Hippocampal formation (tissue), 2 donors: ENCODE measurements at regions not wholly inside any gene's neighbourhood (a gene's known extent, or its start where the extent isn't known, plus 50 kb on each side); places are given as distances from the start of the nearest gene placed in this dataset.
"Not testable (repeated sequence)": the region's sequence is repeated elsewhere in the genome, so short reads cannot be mapped to it uniquely, and the experiment has no call there.

Source experiments
- DNase-seq, 2 donors: peaks; one replicate each; lab custom pipeline; 2025; lab: John Stamatoyannopoulos, UW

DNA sequence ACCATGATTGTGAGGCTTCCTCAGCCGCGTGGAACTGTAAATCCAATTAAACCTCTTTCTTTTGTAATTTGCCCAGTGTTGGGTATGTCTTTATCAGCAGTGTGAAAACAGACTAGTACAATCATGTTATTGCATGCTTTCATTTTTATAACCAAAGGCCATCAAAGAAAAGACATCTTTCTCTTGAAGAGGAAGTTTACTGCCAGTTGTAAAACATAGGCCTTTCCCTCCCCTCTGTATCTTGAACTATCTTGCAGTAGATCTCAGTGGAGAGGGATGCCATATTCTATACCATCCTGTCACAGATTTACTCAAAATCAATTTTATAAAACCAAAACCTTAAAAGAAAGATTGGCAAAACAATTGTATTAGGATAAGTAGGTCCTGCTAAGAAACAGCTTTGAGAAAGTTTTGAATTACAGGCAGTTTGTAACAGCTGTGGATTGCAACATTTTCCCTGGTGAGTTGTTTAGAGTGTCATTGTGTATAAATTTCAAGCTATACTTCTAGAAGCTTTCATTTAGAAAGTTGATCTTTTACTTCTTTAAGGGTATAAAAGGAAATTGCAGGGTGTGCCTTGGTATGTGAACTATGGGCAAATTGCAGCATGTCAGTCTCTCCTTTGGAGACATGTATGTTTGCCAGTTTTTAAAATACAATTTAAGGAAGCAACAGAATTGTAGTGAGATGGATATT lies 128.0 kb downstream of the ATP23 start:
- no peak for DNase-seq

GRCh38 chr12:58071994-58072393 lies 130.6 kb downstream of the ATP23 start:
- no peak for DNase-seq

DNA sequence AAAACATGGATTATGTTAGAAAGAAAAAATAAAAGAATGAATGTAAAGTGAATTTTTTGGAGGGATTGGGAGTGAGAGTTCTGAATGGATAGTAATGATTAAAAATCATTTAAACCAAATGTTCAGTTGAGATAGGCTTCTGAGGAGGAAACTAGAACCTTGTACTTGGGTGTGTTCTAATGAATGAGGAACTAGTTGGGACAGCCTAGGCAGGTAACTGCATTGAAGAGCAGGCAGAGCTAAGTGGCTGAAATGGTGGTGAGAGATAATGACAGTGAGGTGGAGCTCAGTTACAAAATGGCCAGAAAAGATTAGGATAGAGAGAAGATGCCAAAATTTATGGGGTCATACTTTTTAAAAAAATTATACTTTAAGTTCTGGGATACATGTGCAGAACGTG lies 132.9 kb downstream of the ATP23 start:
- DNase-seq, result no peak

DNA sequence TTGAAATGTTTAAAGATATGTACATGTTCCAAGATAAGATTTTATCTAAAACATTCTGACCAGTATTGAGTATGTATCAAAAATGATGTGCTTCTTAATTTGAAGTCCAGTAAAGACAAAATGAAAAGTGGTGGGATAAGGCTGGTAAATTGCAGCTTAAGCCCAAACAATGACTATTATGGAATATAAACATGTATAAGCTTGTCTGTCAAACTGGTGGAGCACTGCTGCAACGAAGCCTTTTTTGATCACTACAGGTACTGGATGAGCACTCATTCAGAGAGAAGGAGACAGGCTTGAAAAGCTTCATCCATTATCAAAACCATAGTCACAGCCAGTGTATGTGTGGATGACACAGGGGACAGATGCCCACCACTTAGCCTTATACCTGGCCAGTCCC lies 138.4 kb downstream of the ATP23 start:
- no peak for DNase-seq

DNA sequence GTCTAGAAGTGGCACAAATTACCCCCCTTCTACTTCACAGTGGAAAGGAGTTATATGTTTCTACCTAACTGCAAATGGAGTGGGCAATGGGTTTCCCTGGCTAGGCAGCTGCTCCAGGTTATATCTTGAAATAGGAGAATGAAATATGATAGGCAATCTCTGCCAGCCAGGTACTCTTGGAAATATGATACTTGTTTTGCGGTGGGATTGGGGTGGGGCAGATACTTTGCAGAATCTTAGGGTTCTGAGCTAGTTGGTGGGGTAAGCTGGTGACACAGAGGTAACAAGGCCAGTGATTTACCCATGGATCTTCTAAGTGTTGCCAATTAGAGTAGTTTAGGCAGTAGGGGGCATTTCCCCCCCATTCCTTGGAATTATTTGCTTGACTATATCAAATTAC lies 140.1 kb downstream of the ATP23 start:
- no peak for DNase-seq

DNA sequence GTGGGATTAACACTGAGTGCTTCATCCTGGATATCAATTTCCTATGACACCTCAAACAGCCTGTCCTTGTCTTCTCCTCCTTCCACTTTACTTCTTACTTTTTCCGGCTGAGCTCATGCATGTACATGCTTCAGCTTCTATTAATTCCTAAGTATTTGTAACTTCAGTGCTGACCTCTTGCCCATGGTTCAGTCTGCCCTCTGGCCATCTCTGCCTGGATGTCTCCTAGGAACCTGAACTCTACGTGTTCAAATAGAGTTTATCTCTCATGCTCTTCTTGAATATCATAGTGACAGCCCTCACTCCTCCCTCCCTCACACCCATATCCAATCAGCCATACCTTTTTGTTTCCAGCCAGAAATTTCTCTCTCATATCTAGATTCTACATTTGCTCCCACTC lies 141.6 kb downstream of the ATP23 start:
- DNase-seq, result no peak

- no peak for DNase-seq
Observed at GRCh38 chr12:58086006-58086405, 144.6 kb downstream of the ATP23 start.

DNA sequence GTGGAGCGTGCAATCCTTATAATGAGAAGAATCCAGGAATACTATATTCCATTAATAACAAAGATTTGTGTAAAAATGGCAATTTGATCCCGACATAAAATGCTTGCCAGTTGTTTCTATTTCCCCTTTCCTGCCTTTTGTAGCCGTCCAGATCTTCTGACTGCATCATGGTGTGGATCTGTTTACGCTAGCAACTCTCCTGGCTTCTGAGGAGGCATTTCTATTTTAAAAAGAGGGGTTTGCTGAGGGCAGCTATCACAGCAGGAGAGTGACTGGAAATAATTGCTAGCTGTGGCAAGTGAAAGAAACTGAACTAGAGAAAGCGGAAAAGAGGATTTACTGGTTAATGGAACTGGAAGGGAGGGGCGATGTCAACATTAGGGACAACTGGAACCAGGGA lies 145.6 kb downstream of the ATP23 start:
- no peak for DNase-seq

DNA sequence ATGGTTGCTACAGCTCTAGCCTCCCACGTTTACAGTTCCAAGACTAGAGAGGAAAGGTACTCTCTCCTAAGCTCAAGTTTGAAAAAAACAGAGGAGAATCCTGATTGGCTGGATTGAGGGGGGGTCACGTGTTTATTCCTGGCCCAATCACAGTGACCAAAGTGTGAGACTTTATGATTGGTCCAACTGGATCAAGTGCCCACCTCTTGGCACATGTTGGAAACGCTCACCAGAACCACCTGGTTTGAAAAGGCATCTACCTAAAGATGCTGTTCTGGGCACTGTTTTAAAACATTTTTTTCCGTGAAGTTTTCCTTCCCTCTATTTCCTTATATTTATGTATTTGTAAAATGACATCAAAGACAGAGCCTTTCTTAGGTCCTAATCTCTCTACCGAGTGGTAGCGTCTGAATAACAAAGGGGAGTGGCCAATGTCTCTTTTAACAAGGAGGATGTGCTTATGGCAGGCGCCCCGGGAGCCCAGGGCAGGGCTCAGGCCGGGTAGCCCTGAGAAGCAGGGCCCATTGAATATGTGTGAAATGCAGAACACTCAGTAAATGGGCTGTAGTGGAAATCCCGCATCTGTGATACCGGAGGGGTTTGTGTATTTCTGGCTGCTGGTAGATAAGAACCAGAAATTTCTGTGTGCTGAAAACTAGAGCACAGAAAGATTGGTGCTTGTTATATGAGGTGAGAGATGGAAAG lies 146.2 kb downstream of the ATP23 start:
- DNase-seq, result no peak

DNA sequence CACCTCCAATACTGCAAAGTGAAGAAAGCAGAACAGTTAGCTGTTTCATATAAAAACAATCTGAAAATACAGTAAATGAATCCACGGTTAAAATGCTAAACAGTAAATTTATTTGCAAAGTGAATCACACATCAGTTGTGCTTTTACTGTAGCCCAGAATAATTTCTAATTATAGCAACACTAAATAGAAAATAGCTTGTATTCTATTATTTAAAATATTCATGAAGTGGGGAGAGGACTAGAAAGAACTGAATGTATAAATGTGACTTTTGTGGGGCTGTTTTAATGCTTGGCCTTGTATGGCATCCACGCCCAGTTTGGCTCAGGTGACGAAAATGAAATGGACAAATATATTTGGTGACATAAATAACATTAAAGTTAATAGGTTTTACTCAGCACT lies 148.2 kb downstream of the ATP23 start:
- no peak for DNase-seq

GRCh38 chr12:58090685-58091084 lies 149.3 kb downstream of the ATP23 start:
- no peak for DNase-seq

- no peak for DNase-seq
Observed at GRCh38 chr12:58095002-58095401, 153.6 kb downstream of the ATP23 start.

- no peak for DNase-seq
Observed at GRCh38 chr12:58097741-58098140, 156.4 kb downstream of the ATP23 start.

- no peak for DNase-seq
Observed at GRCh38 chr12:58099476-58099875, 158.1 kb downstream of the ATP23 start.

GRCh38 chr12:58104351-58104755 lies 163.0 kb downstream of the ATP23 start:
- no peak for DNase-seq

- no peak for DNase-seq
Observed at GRCh38 chr12:58105225-58106119, 164.1 kb downstream of the ATP23 start.

DNA sequence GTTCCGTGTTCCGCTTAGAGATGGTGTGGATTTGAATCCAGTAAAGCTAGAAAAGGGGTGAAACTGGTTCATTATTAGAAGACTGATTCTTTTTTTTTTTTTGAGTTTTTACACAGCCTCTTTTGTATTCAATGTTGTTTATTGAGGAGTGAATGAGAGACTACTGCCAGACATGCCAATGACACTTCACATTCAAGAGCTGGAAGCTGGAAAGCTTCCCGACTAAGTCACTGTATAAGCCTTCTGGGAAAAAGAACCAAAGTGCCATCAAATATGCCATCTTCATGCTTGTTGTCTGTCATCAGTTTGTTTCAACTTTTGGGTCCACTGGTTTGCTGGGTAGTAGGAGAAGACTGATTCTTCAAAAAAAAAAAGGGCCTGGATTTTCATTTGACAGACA lies 164.8 kb downstream of the ATP23 start:
- peak in 1 of 2 donors; percentile 9 for DNase-seq

- no peak for DNase-seq
Observed at GRCh38 chr12:58117201-58117600, 175.8 kb downstream of the ATP23 start.

DNA sequence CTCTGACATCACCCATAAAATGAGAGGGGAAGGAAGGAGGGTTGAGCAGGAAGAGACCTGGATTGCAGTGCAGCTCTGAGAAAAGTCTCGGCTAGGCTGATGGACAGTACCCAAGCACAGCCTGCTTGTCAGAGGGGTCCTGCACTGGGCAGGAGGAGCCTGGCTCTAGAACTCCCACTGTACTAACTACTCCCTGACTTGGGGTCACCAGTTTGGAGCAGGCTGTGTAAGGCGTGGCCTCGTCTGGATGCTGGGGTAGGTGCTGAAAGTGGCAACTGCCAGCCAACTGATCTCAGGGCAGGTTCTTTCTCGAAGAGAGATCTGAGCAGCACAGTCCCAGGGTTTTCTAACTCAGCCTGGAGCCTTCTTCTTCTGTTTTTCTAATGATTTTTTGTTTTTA lies 176.3 kb downstream of the ATP23 start:
- DNase-seq, result no peak

DNA sequence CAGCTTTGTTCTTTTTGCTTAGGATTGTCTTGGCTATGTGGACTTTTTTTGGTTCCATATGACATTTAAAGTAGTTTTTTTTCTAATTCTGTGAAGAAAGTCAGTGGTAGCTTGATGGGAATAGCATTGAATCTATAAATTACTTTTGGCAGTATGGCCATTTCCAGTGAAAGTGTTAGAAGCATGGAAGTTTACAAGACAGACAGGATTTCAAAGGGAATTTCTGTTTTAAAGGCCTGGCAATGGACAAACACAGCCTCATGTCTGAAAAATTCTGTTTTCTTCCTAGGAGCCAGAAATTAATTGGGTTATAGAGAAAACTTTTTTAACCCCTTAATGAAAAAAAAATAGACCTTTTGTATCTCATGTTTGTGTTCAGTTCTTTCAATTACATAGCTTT lies 184.4 kb downstream of the ATP23 start:
- DNase-seq, result not testable (repeated sequence)

DNA sequence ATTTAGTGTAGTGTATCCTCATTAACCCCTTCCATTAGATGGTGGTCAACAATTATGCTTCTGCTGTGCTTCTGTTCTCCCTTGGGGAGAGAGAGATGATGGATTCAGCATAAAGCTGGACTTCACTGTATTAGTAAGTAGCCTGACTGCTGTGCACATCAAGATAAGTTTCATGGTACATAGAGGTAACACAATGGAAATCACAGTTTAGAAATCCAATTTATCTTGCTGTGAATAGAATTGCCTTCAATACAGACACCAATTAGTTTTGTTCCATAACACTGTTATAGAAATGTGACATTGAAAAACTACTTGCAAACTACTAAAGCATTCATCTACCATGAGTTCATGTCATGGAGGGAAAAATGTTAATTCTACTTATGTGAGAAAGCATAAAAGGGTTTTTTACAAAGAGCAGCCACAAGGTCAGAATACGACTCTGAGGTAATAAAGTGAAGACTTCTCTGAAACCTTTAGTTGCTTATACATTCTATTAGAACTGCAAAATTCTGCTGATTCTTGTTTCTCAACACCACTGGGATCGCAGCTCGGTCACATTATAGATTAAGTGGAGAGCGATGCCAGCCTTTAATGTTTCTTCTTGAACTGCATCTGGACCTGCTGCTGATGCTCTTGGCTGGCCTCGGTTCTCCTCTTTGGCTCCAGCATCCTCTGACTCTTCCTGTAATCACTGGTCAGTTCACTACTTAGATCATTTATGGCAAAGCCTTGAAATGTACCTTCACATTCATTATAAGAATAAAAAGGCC lies 190.8 kb downstream of the ATP23 start:
- no peak for DNase-seq

- DNase-seq, result no peak
Observed at GRCh38 chr12:58138424-58138823, 197.1 kb downstream of the ATP23 start.
